Skeletal muscle tissue (tissue), 3 donors: ENCODE measurements at regions not wholly inside any gene's neighbourhood (a gene's known extent, or its start where the extent isn't known, plus 50 kb on each side); places are given as distances from the start of the nearest gene placed in this dataset.

Source experiments
- H3K27ac ChIP-seq: one replicate; pipeline ENCODE4 v1.7.0; 2013; ENCODE audit warnings: mild to moderate bottlenecking, low read depth, low read length, inconsistent platforms
- H3K27me3 ChIP-seq, 3 donors: one replicate each; pipeline ENCODE4 v1.7.0; 2013; ENCODE audit warnings: low read length in 3 of 3; ENCODE audit not compliant: control insufficient read depth in 3 of 3, insufficient read depth in 3 of 3
- H3K36me3 ChIP-seq, 3 donors: one replicate each; pipeline ENCODE4 v1.7.0; 2013; ENCODE audit warnings: low read length in 3 of 3; ENCODE audit not compliant: control insufficient read depth in 3 of 3, insufficient read depth in 3 of 3
- H3K4me1 ChIP-seq, 3 donors: one replicate each; pipeline ENCODE4 v1.7.0; 2013; ENCODE audit warnings: low read length in 3 of 3, mild to moderate bottlenecking in 3 of 3; ENCODE audit not compliant: control insufficient read depth in 3 of 3, insufficient read depth in 3 of 3
- H3K4me3 ChIP-seq, 3 donors: one replicate each; pipeline ENCODE4 v1.7.0; 2013; ENCODE audit warnings: low read length in 3 of 3
- H3K9ac ChIP-seq, 3 donors: one replicate each; pipeline ENCODE4 v1.7.0; 2013; ENCODE audit warnings: low read length in 3 of 3, mild to moderate bottlenecking in 3 of 3, moderate library complexity in 2 of 3, low read depth in 1 of 3
- H3K9me3 ChIP-seq, 3 donors: one replicate each; pipeline ENCODE4 v1.7.0; 2013; ENCODE audit warnings: low read length in 3 of 3; ENCODE audit not compliant: control insufficient read depth in 3 of 3
- donor health status: Osteomylitis.

DNA sequence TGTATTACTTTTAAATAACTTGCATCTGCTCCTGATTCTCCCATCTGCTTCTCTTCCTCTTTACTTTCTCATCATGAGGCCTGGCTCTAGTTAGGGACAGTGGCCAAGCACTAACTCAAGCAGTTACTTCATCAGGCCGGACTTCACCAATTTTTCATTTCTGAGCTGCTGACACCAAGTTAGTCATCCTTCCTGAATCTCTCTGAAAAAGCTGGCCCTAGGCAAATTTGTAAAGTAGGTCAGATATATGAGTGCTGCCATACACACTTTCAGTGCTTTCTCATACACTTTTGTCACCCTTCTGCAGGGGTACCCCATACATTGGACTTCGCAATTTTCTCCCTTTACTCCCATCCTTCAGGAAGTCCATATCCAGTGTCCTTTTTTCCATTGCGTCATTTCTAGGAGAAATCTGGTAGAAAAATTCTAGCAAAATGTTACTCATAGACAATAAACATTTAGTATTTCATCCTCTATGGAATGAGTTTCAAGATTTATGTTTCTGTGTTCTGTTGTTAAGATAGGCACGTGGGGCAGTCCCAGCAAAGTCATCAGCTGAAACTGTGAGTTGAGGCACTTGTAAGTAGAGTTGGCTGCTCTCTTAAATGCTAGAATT is 276.8 kb upstream of the TMPO start:
- Histone ChIP-seq H3K9ac (no peak overlapping the region), H3K4me1 (no peaks in the 10 kb centered on the region), H3K27ac (no peak overlapping the region), H3K36me3 (no peaks in the 10 kb centered on the region), H3K27me3 (no peaks in the 10 kb centered on the region), H3K9me3 (peaks cover 0 to 3% (median 0%) of the 10 kb centered on the region in 3 donors), H3K4me3 (no peak overlapping the region)

DNA sequence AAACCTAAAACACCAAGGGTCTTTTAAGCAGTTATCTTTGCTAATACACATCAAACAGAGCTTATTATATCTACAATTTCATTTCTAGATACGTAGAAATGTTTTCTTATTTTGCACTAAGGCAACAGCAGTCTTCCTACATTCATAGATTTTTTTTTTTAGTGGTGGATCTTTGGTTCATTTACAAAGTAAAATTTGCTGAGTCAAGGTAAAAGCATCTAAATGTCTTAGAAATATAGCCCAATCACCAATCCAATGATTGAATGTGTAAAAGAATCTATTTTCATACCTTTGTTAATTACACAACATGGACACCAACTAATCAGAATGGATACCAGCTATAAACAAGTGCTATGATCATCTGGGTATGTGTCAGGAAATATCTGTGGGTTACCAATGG is 272.2 kb upstream of the TMPO start:
- no peaks in the 10 kb centered on the region for H3K4me1 ChIP-seq
- no peaks in the 10 kb centered on the region for H3K36me3 ChIP-seq
- no peaks in the 10 kb centered on the region for H3K27me3 ChIP-seq
- H3K27ac ChIP-seq: no peak overlapping the region
- H3K9me3 ChIP-seq: peaks cover 0 to 3% (median 0%) of the 10 kb centered on the region in 3 donors
- H3K9ac ChIP-seq: no peak overlapping the region
- no peak overlapping the region for H3K4me3 ChIP-seq

DNA sequence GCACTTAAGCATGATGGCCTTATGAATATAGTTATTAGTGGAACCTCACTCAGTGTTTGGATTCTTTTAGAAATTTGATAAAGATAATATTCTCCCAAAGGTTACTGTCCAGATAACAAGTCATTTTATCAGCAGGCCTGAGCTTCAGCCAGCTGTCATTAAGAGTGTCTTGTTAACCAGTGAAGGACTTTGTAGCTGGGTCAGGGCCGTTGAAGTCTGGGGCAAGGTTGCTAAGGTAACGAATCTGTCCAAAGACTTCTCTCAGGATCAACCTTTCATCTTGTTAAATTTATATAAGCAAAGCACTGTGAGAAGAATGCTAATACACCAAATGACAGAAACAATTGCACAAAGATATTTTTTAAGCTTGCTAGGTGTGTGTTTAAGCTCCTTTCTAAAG is 271.3 kb upstream of the TMPO start:
- Histone ChIP-seq H3K4me3 (no peak overlapping the region), H3K36me3 (no peaks in the 10 kb centered on the region), H3K4me1 (no peaks in the 10 kb centered on the region), H3K27me3 (no peaks in the 10 kb centered on the region), H3K27ac (no peak overlapping the region), H3K9ac (no peak overlapping the region), H3K9me3 (peaks cover 0 to 3% (median 0%) of the 10 kb centered on the region in 3 donors)

DNA sequence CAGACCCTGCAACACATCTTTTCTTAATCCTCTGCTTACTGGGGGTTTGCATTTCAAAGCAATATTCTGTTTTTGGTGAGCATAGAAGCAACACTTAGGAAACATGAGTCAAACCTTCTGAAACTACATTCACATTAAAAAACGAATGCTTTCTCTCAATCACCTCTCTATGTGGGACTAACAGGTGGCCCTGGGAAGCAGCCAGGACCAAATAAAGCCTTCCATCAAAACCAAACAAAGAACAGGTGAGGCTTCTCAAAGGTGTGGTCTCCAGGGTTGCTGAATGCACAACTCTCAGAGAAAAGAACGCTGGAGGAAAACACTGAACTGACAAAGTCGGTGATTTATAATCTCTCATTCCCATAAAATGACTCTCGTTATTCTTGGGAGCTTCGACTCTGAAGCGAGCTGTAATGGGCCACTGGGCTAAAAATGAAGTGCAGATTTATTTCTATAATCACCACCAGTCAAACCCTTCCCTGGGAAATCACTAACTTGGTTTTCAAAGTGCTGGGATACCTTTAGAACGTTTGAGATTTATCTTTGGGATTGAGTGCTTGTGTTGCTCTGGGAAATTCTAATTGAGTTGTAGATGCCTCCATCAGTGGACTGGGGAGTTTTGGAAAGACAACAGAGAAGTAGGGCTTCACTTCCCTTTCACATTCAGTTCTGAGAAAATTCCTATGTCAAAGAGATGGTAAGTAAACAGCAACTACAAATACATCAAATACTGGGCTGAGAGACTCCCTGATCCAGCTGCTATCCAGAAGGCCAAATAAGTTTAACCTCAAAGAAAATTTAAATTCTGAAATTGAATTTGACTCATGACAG is 262.0 kb upstream of the TMPO start:
- no peak overlapping the region for H3K27ac ChIP-seq
- no peaks in the 10 kb centered on the region for H3K36me3 ChIP-seq
- no peak overlapping the region for H3K9ac ChIP-seq
- H3K27me3 ChIP-seq: no peaks in the 10 kb centered on the region
- H3K4me3 ChIP-seq: no peak overlapping the region
- H3K9me3 ChIP-seq: no peaks in the 10 kb centered on the region
- no peaks in the 10 kb centered on the region for H3K4me1 ChIP-seq

DNA sequence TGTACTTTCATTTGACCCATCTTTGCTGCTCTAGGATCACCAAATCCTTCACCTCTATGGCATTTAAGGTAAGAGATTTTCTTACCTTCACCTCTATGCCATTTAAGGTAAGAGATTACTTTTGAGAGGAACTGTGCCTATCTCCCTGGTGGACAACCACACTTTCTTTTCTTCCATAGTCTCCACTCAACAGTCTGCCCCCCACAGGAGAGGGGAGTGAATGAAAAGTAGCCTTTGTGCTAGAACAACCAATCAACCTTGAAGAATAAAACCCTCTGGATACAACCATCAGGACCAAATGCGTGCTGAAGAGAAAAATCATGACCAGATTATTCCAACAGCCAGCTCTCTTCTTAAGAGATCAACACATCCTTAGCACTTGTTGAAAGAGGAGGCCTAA is 258.6 kb upstream of the TMPO start:
- Histone ChIP-seq H3K4me1 (no peaks in the 10 kb centered on the region), H3K9ac (no peak overlapping the region), H3K27me3 (no peaks in the 10 kb centered on the region), H3K27ac (no peak overlapping the region), H3K4me3 (no peak overlapping the region), H3K36me3 (no peaks in the 10 kb centered on the region), H3K9me3 (no peaks in the 10 kb centered on the region)

DNA sequence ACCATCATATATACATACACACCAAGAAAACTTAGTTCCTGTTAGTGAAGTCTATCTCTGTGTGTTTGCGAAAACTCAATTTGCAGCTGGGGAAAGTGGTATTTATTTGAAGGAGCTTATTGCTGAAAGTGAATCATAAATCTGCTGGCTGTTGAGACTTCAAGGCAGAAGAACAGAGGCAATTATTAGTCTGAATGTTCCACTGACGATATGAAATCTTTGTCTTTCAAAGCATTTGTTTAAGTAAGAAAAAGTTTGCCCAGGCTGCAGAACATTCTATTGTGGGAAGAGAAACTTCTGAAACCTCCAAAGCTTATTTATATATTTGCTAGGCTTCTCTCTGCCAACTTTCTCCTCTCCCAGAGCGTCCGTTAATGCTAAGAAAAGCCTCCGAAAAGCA is 255.7 kb upstream of the TMPO start:
- no peaks in the 10 kb centered on the region for H3K4me1 ChIP-seq
- H3K4me3 ChIP-seq: no peak overlapping the region
- H3K27me3 ChIP-seq: no peaks in the 10 kb centered on the region
- H3K36me3 ChIP-seq: no peaks in the 10 kb centered on the region
- H3K9me3 ChIP-seq: no peaks in the 10 kb centered on the region
- no peak overlapping the region for H3K9ac ChIP-seq
- no peak overlapping the region for H3K27ac ChIP-seq

DNA sequence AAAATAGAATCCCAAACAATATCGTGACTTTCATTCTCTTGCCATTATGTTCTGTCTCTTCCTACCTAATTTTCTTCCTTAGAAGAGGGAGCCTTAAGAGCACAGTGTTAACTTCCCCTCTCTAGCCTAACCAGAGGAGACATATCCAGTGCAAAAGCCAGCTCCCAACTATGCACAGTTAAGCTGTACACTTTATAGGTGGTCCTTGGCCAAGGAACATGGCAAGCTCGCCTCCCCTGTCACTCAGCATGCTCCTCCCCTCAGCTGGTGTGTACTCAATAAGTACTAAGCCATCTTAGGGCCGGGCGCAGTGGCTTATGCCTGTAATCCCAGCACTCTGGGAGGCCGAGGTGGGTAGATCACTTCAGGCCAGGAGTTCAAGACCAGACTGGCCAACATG is 255.1 kb upstream of the TMPO start:
- Histone ChIP-seq H3K9me3 (no peaks in the 10 kb centered on the region), H3K27ac (no peak overlapping the region), H3K36me3 (no peaks in the 10 kb centered on the region), H3K27me3 (no peaks in the 10 kb centered on the region), H3K4me1 (no peaks in the 10 kb centered on the region), H3K9ac (no peak overlapping the region), H3K4me3 (no peak overlapping the region)

DNA sequence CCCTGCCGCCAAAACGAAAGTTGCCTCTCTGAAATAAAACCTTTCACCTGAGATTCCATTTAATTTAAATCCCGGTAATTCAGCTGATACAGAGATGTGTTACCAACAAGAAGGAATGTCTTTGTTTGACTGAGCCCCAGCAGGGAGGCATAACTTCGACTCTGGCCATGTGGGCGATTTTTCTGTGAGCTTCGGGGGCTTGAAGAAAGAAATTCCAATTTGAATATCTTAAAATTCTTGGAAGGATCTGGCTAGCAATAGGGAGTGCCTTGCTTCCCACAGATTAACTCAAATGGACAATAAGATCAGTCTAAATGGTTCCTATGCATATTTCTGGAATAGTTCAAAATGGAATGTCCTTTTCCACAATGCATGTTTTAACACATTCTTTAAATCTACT is 252.5 kb upstream of the TMPO start:
- H3K27ac ChIP-seq: no peak overlapping the region
- H3K27me3 ChIP-seq: no peaks in the 10 kb centered on the region
- H3K36me3 ChIP-seq: no peaks in the 10 kb centered on the region
- no peak overlapping the region for H3K4me3 ChIP-seq
- no peak overlapping the region for H3K9ac ChIP-seq
- H3K9me3 ChIP-seq: no peaks in the 10 kb centered on the region
- H3K4me1 ChIP-seq: no peaks in the 10 kb centered on the region

DNA sequence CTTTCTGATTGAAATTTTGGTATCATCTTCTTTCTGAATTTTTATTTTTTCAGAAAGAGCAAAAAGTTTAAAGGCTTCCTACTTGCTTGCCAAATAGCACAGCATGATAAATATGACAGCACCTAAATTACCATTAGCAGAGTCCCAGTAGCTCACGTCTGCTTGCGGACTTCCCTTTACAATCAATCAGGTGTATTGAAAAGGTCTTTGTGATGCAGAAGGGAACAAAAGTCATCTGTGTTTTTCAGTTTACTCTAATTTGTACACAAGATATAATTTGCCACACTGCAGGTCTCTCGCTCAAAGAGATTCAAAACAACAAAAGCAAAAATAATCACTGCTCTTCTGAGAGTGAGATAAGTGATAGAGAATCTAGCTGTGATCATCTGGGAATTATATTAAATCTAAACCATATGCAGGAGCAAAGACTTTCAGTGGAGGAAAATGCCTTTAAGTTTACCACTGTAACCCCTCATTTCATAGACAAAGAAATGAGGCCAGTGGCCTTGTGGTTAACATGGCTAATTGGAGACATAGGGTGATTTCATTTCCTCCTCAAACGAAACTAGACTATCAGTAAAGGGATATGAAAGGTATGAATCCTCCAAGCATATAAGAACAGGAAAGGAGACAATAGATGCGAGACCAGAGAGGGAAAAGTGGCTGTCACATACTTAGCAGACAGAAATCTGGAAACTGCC is 240.8 kb upstream of the TMPO start:
- Histone ChIP-seq H3K36me3 (no peaks in the 10 kb centered on the region), H3K4me1 (no peaks in the 10 kb centered on the region), H3K4me3 (no peak overlapping the region), H3K27ac (no peak overlapping the region), H3K9ac (no peak overlapping the region), H3K27me3 (no peaks in the 10 kb centered on the region), H3K9me3 (no peaks in the 10 kb centered on the region)

DNA sequence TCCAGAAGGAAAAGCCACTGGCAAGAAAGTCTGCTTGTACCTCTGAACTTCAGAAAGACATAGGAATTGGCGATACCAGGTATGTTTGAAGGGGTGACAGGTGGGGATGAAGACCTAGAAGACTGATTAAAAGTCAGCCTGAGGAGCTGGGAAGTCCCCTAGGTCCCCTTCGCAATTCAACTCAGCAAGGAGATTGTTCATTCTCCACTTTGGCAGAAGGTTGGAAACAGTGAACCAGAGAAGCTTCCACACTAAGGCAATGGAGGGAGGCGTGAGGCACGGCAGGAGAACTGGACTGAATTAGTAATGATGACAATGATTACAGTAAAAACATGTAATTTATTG is 240.3 kb upstream of the TMPO start:
- no peaks in the 10 kb centered on the region for H3K27me3 ChIP-seq
- H3K9me3 ChIP-seq: no peaks in the 10 kb centered on the region
- H3K9ac ChIP-seq: no peak overlapping the region
- H3K27ac ChIP-seq: no peak overlapping the region
- no peak overlapping the region for H3K4me3 ChIP-seq
- H3K4me1 ChIP-seq: no peaks in the 10 kb centered on the region
- H3K36me3 ChIP-seq: no peaks in the 10 kb centered on the region
